ENCODE measurements at regions not wholly inside any gene's neighbourhood (a gene's known extent, or its start where the extent isn't known, plus 50 kb on each side); places are given as distances from the start of the nearest gene placed in this dataset.
A peak's percentile ranks its signal among the peaks of the same experiment; 100 is the strongest.

DNA sequence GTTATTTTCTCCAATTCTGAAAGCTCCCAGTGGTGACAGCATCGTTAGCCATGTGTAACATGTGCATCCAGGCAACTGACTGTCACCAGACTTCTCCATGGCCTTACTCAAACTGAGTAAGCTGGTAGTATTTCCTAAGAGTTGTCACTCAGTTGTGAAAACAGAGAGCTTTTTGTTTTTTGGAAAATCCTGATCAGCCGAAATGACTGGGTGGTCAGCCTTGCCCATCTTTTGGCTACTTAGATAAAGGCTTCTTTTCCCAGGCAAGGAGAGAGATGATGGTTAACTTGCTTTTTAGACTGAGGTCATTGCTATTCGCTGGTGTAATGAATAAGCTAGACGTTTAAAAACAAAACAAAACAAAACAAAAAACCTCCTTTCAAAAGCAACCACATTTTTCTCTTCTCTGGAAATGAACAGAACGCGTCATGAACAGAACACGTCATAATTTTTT, 159.5 kb upstream of the KLF14 start:
- no peaks in the 10 kb centered on the region for H3K27me3 Mint-ChIP-seq
- H3K36me3 Mint-ChIP-seq: peaks cover 4% of the 10 kb centered on the region
- H3K4me3 Mint-ChIP-seq: no peak overlapping the region
- peaks cover 26 to 44% (median 31%) of the 10 kb centered on the region in 3 donors for H3K4me1 Mint-ChIP-seq
- H3K27ac Mint-ChIP-seq: peak overlapping the region; percentile 70 to 91 (median 85)
- no peaks in the 10 kb centered on the region for H3K9me3 Mint-ChIP-seq

GRCh38 chr7:130894146-130894908, 160.3 kb upstream of the KLF14 start:
- Mint-ChIP-seq H3K36me3 (peaks cover 6% of the 10 kb centered on the region), H3K27me3 (no peaks in the 10 kb centered on the region), H3K9me3 (no peaks in the 10 kb centered on the region), H3K4me1 (peaks cover 32 to 53% (median 39%) of the 10 kb centered on the region in 3 donors), H3K27ac (peak overlapping the region; percentile 85 to 96 (median 91)), H3K4me3 (no peak overlapping the region)

GRCh38 chr7:130894909-130895750, 161.1 kb upstream of the KLF14 start:
- Mint-ChIP-seq H3K9me3 (no peaks in the 10 kb centered on the region), H3K27me3 (no peaks in the 10 kb centered on the region), H3K36me3 (peaks cover 6% of the 10 kb centered on the region), H3K27ac (peak overlapping the region; percentile 85 to 96 (median 91)), H3K4me1 (peaks cover 40 to 61% (median 47%) of the 10 kb centered on the region in 3 donors), H3K4me3 (peak overlapping the region in 1 of 4 donors; percentile 53)

- H3K4me3 Mint-ChIP-seq: peak overlapping the region in 2 of 4 donors; percentile 24 to 25
- peaks cover 51 to 72% (median 57%) of the 10 kb centered on the region in 3 donors for H3K4me1 Mint-ChIP-seq
- H3K9me3 Mint-ChIP-seq: no peaks in the 10 kb centered on the region
- H3K27me3 Mint-ChIP-seq: no peaks in the 10 kb centered on the region
- peaks cover 7% of the 10 kb centered on the region for H3K36me3 Mint-ChIP-seq
- H3K27ac Mint-ChIP-seq: peak overlapping the region; percentile 73 to 96 (median 91)
These were observed 162.3 kb upstream of the KLF14 start for GRCh38 chr7:130896051-130896881.

DNA sequence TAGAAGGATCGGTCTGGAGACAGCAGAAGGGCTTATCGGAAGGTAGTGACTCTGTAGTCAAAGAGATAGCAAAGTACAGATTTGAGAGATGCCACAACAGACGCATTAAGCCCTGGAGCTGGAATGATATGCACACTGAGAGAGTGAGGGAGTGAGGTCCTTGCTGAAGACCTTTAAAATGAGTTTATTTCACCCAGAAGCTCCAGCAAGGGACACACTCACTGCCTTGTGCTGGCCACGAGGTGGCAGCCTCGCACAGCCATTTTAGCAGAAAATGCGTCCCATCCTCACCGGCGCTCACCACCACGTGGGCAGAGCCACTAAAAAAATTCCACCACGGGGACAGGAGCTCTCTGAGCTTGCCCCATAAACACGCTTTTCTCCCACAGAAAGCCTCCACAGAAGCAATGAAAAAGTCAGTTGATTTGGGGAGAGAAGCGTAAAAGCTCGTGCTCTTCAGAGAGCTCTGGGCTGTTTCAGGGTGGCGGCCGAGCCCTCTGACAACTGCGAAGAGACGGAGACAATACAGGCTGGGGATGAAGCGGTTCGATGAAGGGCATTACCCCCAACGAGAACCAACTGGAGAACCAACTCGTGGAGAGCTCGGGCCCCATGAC, 163.0 kb upstream of the KLF14 start:
- Mint-ChIP-seq H3K27me3 (no peaks in the 10 kb centered on the region), H3K4me3 (peak overlapping the region; percentile 49 to 92 (median 66)), H3K36me3 (peaks cover 8% of the 10 kb centered on the region), H3K9me3 (no peaks in the 10 kb centered on the region), H3K27ac (peak overlapping the region; percentile 73 to 96 (median 91)), H3K4me1 (peaks cover 58 to 79% (median 63%) of the 10 kb centered on the region in 3 donors)

DNA sequence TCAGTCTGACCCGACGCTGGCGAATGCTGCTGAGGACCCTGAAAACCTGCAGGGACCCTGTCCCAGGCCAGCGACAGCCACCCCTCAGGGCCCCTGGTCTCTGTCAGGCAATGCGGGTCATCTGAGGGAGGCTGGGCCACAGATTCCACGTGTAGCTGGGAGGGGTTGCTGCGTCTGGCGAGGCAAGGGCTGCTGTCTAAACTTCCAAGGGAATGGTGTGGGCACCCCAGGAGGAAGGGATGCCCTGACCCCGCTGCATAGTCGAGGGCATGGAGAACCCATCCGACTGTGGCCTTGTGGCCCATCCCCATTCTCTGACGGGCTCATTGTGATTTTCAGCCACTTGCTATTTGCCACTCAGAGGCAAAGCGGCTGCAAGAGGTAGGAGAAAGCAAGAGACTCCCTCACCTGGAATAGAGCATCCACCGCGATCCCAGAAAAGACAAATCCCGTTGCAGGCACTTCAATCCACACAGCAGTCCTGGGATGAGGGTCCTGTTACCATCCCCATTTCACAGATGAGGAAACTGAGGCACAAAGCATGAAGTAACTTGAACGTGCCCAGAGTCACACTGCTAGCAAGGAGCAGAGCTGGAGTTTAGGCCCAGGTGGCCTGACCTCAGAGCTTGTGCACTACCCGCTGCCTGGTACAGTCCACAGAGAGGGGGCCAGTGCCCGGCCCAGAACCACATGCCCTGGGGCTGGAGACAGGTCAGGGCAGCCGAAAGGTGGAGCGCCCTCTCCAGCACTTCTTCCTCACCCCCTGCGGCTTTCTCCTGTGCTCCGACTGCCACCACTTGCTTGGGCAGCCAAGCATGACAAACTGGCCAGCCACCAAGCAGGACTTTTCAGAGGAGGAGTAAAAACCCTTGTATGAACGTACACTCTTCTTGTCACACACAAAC, 163.8 kb upstream of the KLF14 start:
- Mint-ChIP-seq H3K36me3 (peaks cover 4% of the 10 kb centered on the region), H3K4me1 (peaks cover 63 to 79% (median 69%) of the 10 kb centered on the region in 3 donors), H3K4me3 (peak overlapping the region in 3 of 4 donors; percentile 2 to 92 (median 81)), H3K27me3 (no peaks in the 10 kb centered on the region), H3K9me3 (no peaks in the 10 kb centered on the region), H3K27ac (peak overlapping the region; percentile 92 to 96 (median 95))

DNA sequence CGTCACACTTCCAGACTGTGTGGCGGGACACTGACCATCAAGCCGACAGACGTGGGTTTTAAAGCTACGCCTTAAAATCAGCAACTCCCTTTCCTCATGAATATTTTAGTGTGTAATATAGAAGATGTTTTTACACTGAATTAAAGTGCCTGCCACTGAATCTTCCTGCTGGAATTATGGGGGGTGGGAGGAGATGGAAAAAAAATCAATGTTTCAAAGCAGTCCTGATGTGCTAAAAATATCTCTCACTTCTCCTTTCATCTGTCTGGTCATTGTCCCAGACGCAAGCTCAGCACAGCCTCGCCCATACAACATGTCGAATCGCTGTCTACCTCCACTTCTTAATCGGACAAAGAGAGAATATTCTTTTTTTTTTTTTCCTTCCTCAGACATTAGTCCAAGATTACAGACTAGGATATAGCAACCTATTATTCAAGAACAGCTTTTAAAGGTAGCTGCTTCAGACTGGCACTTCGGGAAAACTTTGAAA, 165.1 kb upstream of the KLF14 start:
- H3K27me3 Mint-ChIP-seq: no peaks in the 10 kb centered on the region
- no peaks in the 10 kb centered on the region for H3K9me3 Mint-ChIP-seq
- H3K4me3 Mint-ChIP-seq: peak overlapping the region in 3 of 4 donors; percentile 53 to 85 (median 77)
- peaks cover 4% of the 10 kb centered on the region for H3K36me3 Mint-ChIP-seq
- peak overlapping the region; percentile 74 to 95 (median 92) for H3K27ac Mint-ChIP-seq
- H3K4me1 Mint-ChIP-seq: peaks cover 58 to 81% (median 70%) of the 10 kb centered on the region in 3 donors

- H3K4me3 Mint-ChIP-seq: peak overlapping the region; percentile 35 to 85 (median 65)
- H3K4me1 Mint-ChIP-seq: peaks cover 51 to 81% (median 67%) of the 10 kb centered on the region in 3 donors
- peaks cover 4% of the 10 kb centered on the region for H3K36me3 Mint-ChIP-seq
- H3K27me3 Mint-ChIP-seq: no peaks in the 10 kb centered on the region
- peak overlapping the region; percentile 74 to 95 (median 92) for H3K27ac Mint-ChIP-seq
- no peaks in the 10 kb centered on the region for H3K9me3 Mint-ChIP-seq
These were observed 165.8 kb upstream of the KLF14 start for GRCh38 chr7:130899638-130900401.

- Mint-ChIP-seq H3K4me1 (peaks cover 51 to 76% (median 64%) of the 10 kb centered on the region in 3 donors), H3K27ac (peak overlapping the region; percentile 74 to 95 (median 92)), H3K36me3 (peaks cover 4% of the 10 kb centered on the region), H3K27me3 (no peaks in the 10 kb centered on the region), H3K9me3 (no peaks in the 10 kb centered on the region), H3K4me3 (peak overlapping the region; percentile 35 to 85 (median 65))
These were observed 166.6 kb upstream of the KLF14 start for GRCh38 chr7:130900471-130901076.

DNA sequence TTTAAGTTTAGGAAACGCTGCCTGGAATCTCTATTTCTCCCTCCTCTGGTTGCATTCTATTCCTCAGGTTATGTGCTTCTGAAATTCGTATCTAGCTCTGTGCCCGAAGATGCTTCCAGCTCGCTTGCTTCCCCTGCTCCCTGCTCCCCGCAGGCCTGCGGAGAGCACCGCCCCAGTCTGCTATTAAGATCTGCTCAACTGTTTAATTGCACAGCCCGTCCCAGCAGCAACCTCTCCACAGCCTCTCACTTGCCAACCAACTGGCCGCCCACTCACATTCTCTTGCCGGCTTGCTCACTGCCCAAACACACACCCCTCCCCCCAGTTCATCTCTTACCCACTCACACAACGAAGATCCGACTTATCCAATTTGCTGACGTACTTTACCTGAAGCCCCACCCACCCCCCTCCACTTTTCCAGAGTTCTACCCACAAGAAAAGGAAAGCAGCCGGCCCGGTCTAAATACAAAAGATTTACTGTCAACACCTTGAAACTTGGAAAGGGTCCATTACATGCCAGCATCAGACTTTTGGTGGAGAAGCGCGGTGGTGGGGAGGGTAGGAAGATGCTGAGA, 167.3 kb upstream of the KLF14 start:
- peaks cover 4% of the 10 kb centered on the region for H3K36me3 Mint-ChIP-seq
- H3K4me3 Mint-ChIP-seq: peak overlapping the region in 2 of 4 donors; percentile 3 to 53
- H3K9me3 Mint-ChIP-seq: no peaks in the 10 kb centered on the region
- H3K4me1 Mint-ChIP-seq: peaks cover 48 to 69% (median 62%) of the 10 kb centered on the region in 3 donors
- peak overlapping the region; percentile 8 to 92 (median 74) for H3K27ac Mint-ChIP-seq
- no peaks in the 10 kb centered on the region for H3K27me3 Mint-ChIP-seq

GRCh38 chr7:130902755-130903357, 168.8 kb upstream of the KLF14 start:
- no peaks in the 10 kb centered on the region for H3K27me3 Mint-ChIP-seq
- H3K9me3 Mint-ChIP-seq: no peaks in the 10 kb centered on the region
- H3K4me1 Mint-ChIP-seq: peaks cover 43 to 59% (median 50%) of the 10 kb centered on the region in 3 donors
- H3K27ac Mint-ChIP-seq: peak overlapping the region; percentile 10 to 83 (median 56)
- no peak overlapping the region for H3K4me3 Mint-ChIP-seq
- H3K36me3 Mint-ChIP-seq: peaks cover 4% of the 10 kb centered on the region

Data from IgD-negative memory B cell (primary cell).